H1 (cell line): ENCODE measurements at regions not wholly inside any gene's neighbourhood (a gene's known extent, or its start where the extent isn't known, plus 50 kb on each side); places are given as distances from the start of the nearest gene placed in this dataset.

Experiments
- CTCF ChIA-PET: fragments of 300-600 bp; sonication (Branson Sonifier 250); formaldehyde crosslinking; loops from one replicate; lab custom pipeline; 2021; ENCODE audit not compliant: partially characterized antibody; lab: Charles Lee
- POLR2A ChIA-PET: fragments of 300-600 bp; sonication (Branson Sonifier 250); formaldehyde crosslinking; loops from one replicate; lab custom pipeline; 2021; ENCODE audit warnings: inconsistent platforms; ENCODE audit not compliant: partially characterized antibody; lab: Charles Lee
- DNase-seq, 2 experiments: peaks; one replicate each; pipeline versions ENCODE4 v3.0.0 to v3.0.0-alpha.2; 2010 to 2022; ENCODE audit warnings: low spot score in 2 of 2, low read depth in 1 of 2, mixed read lengths in 1 of 2
- FAIRE-seq: peaks from 2 replicates; lab custom pipeline; 2011; peaks lifted over from hg19 to GRCh38; lab: Jason Lieb, UNC
- H2AFZ ChIP-seq: 2 replicates; pipeline ENCODE4 v1.8.1; 2012; ENCODE audit warnings: low read length, inconsistent platforms
- H2AK5ac ChIP-seq: 2 replicates; pipeline ENCODE4 v1.6.1; 2013; ENCODE audit warnings: low read depth, low read length
- H2BK120ac ChIP-seq: replicated peaks from 2 replicates; pipeline ENCODE3; 2013; ENCODE audit warnings: low read depth, low read length, inconsistent platforms
- H2BK12ac ChIP-seq: 2 replicates; pipeline ENCODE4 v1.6.1; 2013; ENCODE audit warnings: low read depth, low read length
- H2BK15ac ChIP-seq: 2 replicates; pipeline ENCODE4 v1.6.1; 2013; ENCODE audit warnings: low read length
- H2BK20ac ChIP-seq: 2 replicates; pipeline ENCODE4 v1.6.1; 2013; ENCODE audit warnings: low read length
- H2BK5ac ChIP-seq: 2 replicates; pipeline ENCODE4 v1.6.1; 2013; ENCODE audit warnings: low read depth, low read length
- H3K14ac ChIP-seq: 2 replicates; pipeline ENCODE4 v1.6.1; 2013; ENCODE audit warnings: inconsistent platforms; ENCODE audit not compliant: insufficient read length
- H3K18ac ChIP-seq: 2 replicates; pipeline ENCODE4 v1.6.1; 2013; ENCODE audit warnings: low read length; ENCODE audit errors: extremely low read depth
- H3K23ac ChIP-seq: 2 replicates; pipeline ENCODE4 v1.6.1; 2013; ENCODE audit warnings: inconsistent platforms; ENCODE audit not compliant: insufficient read length
- H3K23me2 ChIP-seq: 2 replicates; pipeline ENCODE4 v1.6.1; 2013; ENCODE audit warnings: low read depth, low read length
- H3K27ac ChIP-seq: 2 replicates; pipeline ENCODE4 v1.6.1; 2011; ENCODE audit warnings: low read depth, low read length, inconsistent platforms
- H3K27me3 ChIP-seq, 4 experiments: replicated peaks in 1 of 4; 1 replicate in 1 of 4; 2 replicates in 3 of 4; pipeline versions ENCODE4 v1.6.1 to v1.8.1; 2011 to 2013; ENCODE audit warnings: low read length in 3 of 4, mild to moderate bottlenecking in 3 of 4, inconsistent platforms in 2 of 4, mixed read lengths in 2 of 4, moderate library complexity in 1 of 4; ENCODE audit not compliant: control insufficient read depth in 3 of 4, insufficient read depth in 3 of 4; ENCODE audit errors: extremely low read depth in 1 of 4
- H3K36me3 ChIP-seq, 4 experiments: 2 replicates each; pipeline versions ENCODE4 v1.6.1 to v1.8.1; 2011 to 2013; ENCODE audit warnings: mild to moderate bottlenecking in 4 of 4, low read length in 3 of 4, moderate library complexity in 2 of 4, control low read depth in 1 of 4, inconsistent platforms in 1 of 4; ENCODE audit not compliant: insufficient read depth in 4 of 4, control insufficient read depth in 2 of 4
- H3K4ac ChIP-seq: replicated peaks from 2 replicates; pipeline ENCODE3; 2013; ENCODE audit warnings: low read length, low read depth, mixed read lengths, inconsistent platforms; ENCODE audit not compliant: insufficient read length
- H3K4me1 ChIP-seq, 4 experiments: replicated peaks in 1 of 4; 1 replicate in 1 of 4; 2 replicates in 3 of 4; pipeline versions ENCODE4 v1.6.1 to v1.8.1; 2011 to 2013; ENCODE audit warnings: low read length in 3 of 4, inconsistent platforms in 2 of 4, mixed read lengths in 1 of 4; ENCODE audit not compliant: insufficient read depth in 4 of 4, control insufficient read depth in 3 of 4
- H3K4me2 ChIP-seq, 2 experiments: 2 replicates each; pipeline versions ENCODE4 v1.6.1 to v1.8.1; 2011 to 2013; ENCODE audit warnings: low read depth in 2 of 2, low read length in 2 of 2, control low read depth in 1 of 2, inconsistent platforms in 1 of 2, mild to moderate bottlenecking in 1 of 2; ENCODE audit not compliant: insufficient read depth in 1 of 2
- H3K4me3 ChIP-seq, 4 experiments: fragments of 200-600, 300-600 bp in 1 of 4; sonication (generic), shearing (Covaris generic), sonication (Bioruptor Twin) in 1 of 4; 2 replicates each; pipeline versions ENCODE4 v1.5.1 to v1.8.1; 2011 to 2016; ENCODE audit warnings: low read length in 4 of 4, low read depth in 3 of 4, control low read depth in 2 of 4, inconsistent platforms in 2 of 4, mild to moderate bottlenecking in 2 of 4, mixed read lengths in 1 of 4, moderate library complexity in 1 of 4; ENCODE audit not compliant: insufficient read depth in 2 of 4; ENCODE audit errors: extremely low read depth in 1 of 4
- H3K56ac ChIP-seq: replicated peaks from 2 replicates; pipeline ENCODE3; 2013; ENCODE audit warnings: low read depth, mild to moderate bottlenecking, mixed read lengths, low read length, inconsistent platforms; ENCODE audit not compliant: insufficient read length
- H3K79me1 ChIP-seq: 2 replicates; pipeline ENCODE4 v1.6.1; 2013; ENCODE audit warnings: low read depth, low read length, control low read depth
- H3K79me2 ChIP-seq, 2 experiments: 2 replicates each; pipeline versions ENCODE4 v1.6.1 to v1.8.1; 2012 to 2013; ENCODE audit warnings: low read length in 2 of 2, mild to moderate bottlenecking in 2 of 2, inconsistent platforms in 1 of 2; ENCODE audit not compliant: insufficient read depth in 2 of 2, control insufficient read depth in 1 of 2
- H3K9ac ChIP-seq, 4 experiments: replicated peaks in 1 of 4; 1 replicate in 1 of 4; 2 replicates in 3 of 4; pipeline versions ENCODE4 v1.6.1 to v1.8.1; 2011 to 2013; ENCODE audit warnings: low read depth in 3 of 4, low read length in 3 of 4, control low read depth in 2 of 4, mild to moderate bottlenecking in 2 of 4, moderate library complexity in 2 of 4, inconsistent platforms in 1 of 4; ENCODE audit errors: extremely low read depth in 1 of 4
- H3K9me3 ChIP-seq, 2 experiments: 2 replicates each; pipeline versions ENCODE4 v1.6.1 to v1.8.1; 2012 to 2013; ENCODE audit warnings: mild to moderate bottlenecking in 2 of 2, moderate library complexity in 2 of 2, control low read depth in 1 of 2, inconsistent platforms in 1 of 2, low read depth in 1 of 2, low read length in 1 of 2, mixed read lengths in 1 of 2; ENCODE audit not compliant: insufficient read depth in 2 of 2
- H4K20me1 ChIP-seq, 2 experiments: replicated peaks in 1 of 2; 2 replicates each; pipeline versions ENCODE3 to v1.8.1; 2011 to 2013; ENCODE audit warnings: inconsistent platforms in 2 of 2, low read length in 2 of 2, mild to moderate bottlenecking in 1 of 2; ENCODE audit not compliant: insufficient read depth in 2 of 2, control insufficient read depth in 1 of 2
- H4K5ac ChIP-seq: 2 replicates; pipeline ENCODE4 v1.6.1; 2013; ENCODE audit warnings: low read length, low read depth, mixed read lengths, inconsistent platforms; ENCODE audit not compliant: insufficient read length
- H4K8ac ChIP-seq: 2 replicates; pipeline ENCODE4 v1.8.0; 2013; ENCODE audit warnings: mild to moderate bottlenecking, moderate library complexity, low read length, inconsistent platforms; ENCODE audit not compliant: insufficient read depth; ENCODE audit errors: extremely low read depth
- H4K91ac ChIP-seq: replicated peaks from 2 replicates; pipeline ENCODE3; 2013; ENCODE audit warnings: low read length, mixed read lengths, inconsistent platforms; ENCODE audit not compliant: insufficient read length
- ATF3 ChIP-seq: IDR thresholded peaks from 2 replicates; pipeline ENCODE4 v1.6.1; 2011; ENCODE audit warnings: low read depth, mild to moderate bottlenecking, low read length; ENCODE audit not compliant: insufficient read depth
- CBX5 ChIP-seq: fragments of 300-800, 300-1000 bp; sonication (generic); IDR thresholded peaks from 2 replicates; pipeline ENCODE4 v1.7.1; 2016; ENCODE audit warnings: antibody characterized with exemption, low read length, low read depth
- CREB1 ChIP-seq: IDR thresholded peaks from 2 replicates; pipeline ENCODE4 v1.6.1; 2012; ENCODE audit warnings: inconsistent platforms
- CTBP2 ChIP-seq: IDR thresholded peaks from 2 replicates; pipeline ENCODE4 v1.7.0; 2011; ENCODE audit warnings: borderline replicate concordance, mild to moderate bottlenecking, moderate library complexity, mixed read lengths, low read length; ENCODE audit not compliant: insufficient read depth, insufficient read length
- JUN ChIP-seq: IDR thresholded peaks from 2 replicates; pipeline ENCODE4 v1.6.1; 2011; ENCODE audit warnings: low read depth, mild to moderate bottlenecking, improper control_type of control experiment, low read length
- JUND ChIP-seq: IDR thresholded peaks from 2 replicates; pipeline ENCODE4 v1.6.1; 2011; ENCODE audit warnings: mild to moderate bottlenecking, improper control_type of control experiment, low read length
- POLR2A ChIP-seq, 2 experiments: IDR thresholded peaks; 1 replicate in 1 of 2; 2 replicates in 1 of 2; pipeline ENCODE4 v1.6.1; 2011; ENCODE audit warnings: low read depth in 2 of 2, low read length in 2 of 2, mild to moderate bottlenecking in 2 of 2; ENCODE audit errors: control extremely low read depth in 1 of 2
- SP4 ChIP-seq: IDR thresholded peaks from 2 replicates; pipeline ENCODE4 v1.6.1; 2012; ENCODE audit warnings: low read length, inconsistent platforms
- YY1 ChIP-seq: IDR thresholded peaks from 2 replicates; pipeline ENCODE4 v1.6.1; 2011; ENCODE audit warnings: low read depth, mild to moderate bottlenecking, low read length
- WGBS, 2 experiments: shearing (Covaris generic) in 1 of 2; methylation state at CpG; one replicate each; pipeline versions ENCODE4 v1.1.6 to v1.1.7; 2013 to 2015; ENCODE audit warnings: low lambda C conversion rate in 2 of 2, mixed read lengths in 2 of 2, inconsistent platforms in 1 of 2, low coverage in 1 of 2, missing lambda C conversion rate in 1 of 2; ENCODE audit not compliant: insufficient replicate concordance in 2 of 2, insufficient coverage in 1 of 2, insufficient read length in 1 of 2; ENCODE audit errors: extremely low coverage in 1 of 2, missing lambda C conversion rate in 1 of 2; 5-methylcytosine and 5-hydroxymethylcytosine counted together

GRCh38 chr4:44118971-44119680, 329.5 kb downstream of the KCTD8 start:
- Histone ChIP-seq H3K4me2 (no peak overlapping the region), H2BK15ac (no peak overlapping the region), H4K8ac (no peak overlapping the region), H2BK20ac (no peak overlapping the region), H3K14ac (no peak overlapping the region), H4K20me1 (no peaks in the 10 kb centered on the region), H3K18ac (no peak overlapping the region), H3K9ac (no peak overlapping the region), H2AFZ (peak overlapping the region; percentile 82; the same call in 1 of the 2 replicates), H2BK12ac (no peak overlapping the region), H3K79me2 (no peaks in the 10 kb centered on the region), H3K56ac (no peak overlapping the region), H3K79me1 (no peaks in the 10 kb centered on the region), H4K5ac (no peak overlapping the region), H3K23me2 (no peaks in the 10 kb centered on the region), H2AK5ac (no peak overlapping the region), H3K27ac (no peak overlapping the region), H3K36me3 (no peaks in the 10 kb centered on the region), H3K4me3 (no peak overlapping the region), H3K23ac (no peak overlapping the region), H3K4me1 (no peaks in the 10 kb centered on the region), H3K4ac (no peak overlapping the region), H2BK120ac (no peak overlapping the region), H2BK5ac (no peak overlapping the region), H4K91ac (no peak overlapping the region), H3K9me3 (no peaks in the 10 kb centered on the region), H3K27me3 (no peaks in the 10 kb centered on the region)
- DNase-seq (no peak), FAIRE-seq (no peak)
- CTCF ChIA-PET: no interaction called here
- POLR2A ChIA-PET: no interaction called here
- 95% methylated on average over 3 of the region's 3 CpGs; no CpG with 5 or more reads in 1 of the 2 experiments for WGBS, 2 experiments
- no peak for TF ChIP-seq POLR2A (IDR thresholded peaks at IDR 0.05; ENCODE audit: control extremely low read depth in 1 of 2, low read depth in 2 of 2, low read length in 2 of 2)
- no peak for TF ChIP-seq ATF3
- no peak for TF ChIP-seq YY1
- no peak for TF ChIP-seq CTBP2
- TF ChIP-seq JUN: no peak
- TF ChIP-seq JUND: no peak
- TF ChIP-seq SP4: no peak
- no peak for TF ChIP-seq CBX5
- TF ChIP-seq CREB1: no peak
